K562 (cell line): ENCODE measurements at regions not wholly inside any gene's neighbourhood (a gene's known extent, or its start where the extent isn't known, plus 50 kb on each side); places are given as distances from the start of the nearest gene placed in this dataset.

Experiments used
- NR3C1 ChIP-seq: sonication (generic); formaldehyde crosslinking; IDR thresholded peaks from 2 replicates; pipeline ENCODE4 v1.8.1; 2022; ENCODE audit warnings: missing genetic modification reagents
- ZNF23 ChIP-seq: fragments of 250-450 bp; sonication (Bioruptor Pico); IDR thresholded peaks from 2 replicates; pipeline ENCODE4 v1.4.0; 2020; ENCODE audit warnings: mild to moderate bottlenecking
- TF ChIP-seq, protein P1 (sequence below), 2 experiments: fragments of 450-650 bp in 1 of 2; sonication (generic) in 1 of 2; formaldehyde crosslinking in 1 of 2; IDR thresholded peaks; 2 replicates each; pipeline versions ENCODE4 v1.7.1 to v1.9.0; 2016 to 2022; ENCODE audit warnings: inconsistent platforms in 1 of 2, mild to moderate bottlenecking in 1 of 2, missing genetic modification reagents in 1 of 2

DNA sequence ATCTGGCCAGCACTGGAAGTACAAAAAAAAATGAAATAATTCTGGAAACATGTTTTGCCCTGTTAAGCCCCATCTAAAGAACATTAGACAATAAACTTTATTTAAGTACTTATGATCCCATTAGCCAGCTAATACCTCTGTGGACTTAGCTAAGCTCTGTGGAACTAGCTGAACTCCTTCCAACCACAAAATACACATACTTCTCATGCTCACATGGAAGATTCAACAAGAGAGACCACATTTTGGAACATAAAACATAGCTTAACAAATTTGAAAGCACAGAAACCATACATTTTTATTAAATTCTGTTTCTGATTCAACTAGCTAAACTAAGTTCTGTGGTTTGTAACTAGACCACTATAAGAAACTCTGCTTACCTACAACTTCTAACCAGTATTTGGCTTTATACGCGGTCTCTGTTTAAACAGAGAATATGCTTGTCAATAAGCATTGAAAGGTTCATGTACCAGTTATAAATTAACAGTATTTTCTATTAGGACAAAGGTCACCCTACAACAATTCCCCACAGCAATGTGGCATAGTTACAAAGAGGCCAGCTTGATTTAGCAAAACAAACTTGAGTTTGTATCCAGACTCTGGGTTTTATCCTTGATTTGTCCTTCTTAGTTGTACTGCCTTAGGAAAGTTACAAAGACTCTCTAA lies 300.1 kb downstream of the C12orf50 start (continued):
- TF ChIP-seq, protein P1, sequence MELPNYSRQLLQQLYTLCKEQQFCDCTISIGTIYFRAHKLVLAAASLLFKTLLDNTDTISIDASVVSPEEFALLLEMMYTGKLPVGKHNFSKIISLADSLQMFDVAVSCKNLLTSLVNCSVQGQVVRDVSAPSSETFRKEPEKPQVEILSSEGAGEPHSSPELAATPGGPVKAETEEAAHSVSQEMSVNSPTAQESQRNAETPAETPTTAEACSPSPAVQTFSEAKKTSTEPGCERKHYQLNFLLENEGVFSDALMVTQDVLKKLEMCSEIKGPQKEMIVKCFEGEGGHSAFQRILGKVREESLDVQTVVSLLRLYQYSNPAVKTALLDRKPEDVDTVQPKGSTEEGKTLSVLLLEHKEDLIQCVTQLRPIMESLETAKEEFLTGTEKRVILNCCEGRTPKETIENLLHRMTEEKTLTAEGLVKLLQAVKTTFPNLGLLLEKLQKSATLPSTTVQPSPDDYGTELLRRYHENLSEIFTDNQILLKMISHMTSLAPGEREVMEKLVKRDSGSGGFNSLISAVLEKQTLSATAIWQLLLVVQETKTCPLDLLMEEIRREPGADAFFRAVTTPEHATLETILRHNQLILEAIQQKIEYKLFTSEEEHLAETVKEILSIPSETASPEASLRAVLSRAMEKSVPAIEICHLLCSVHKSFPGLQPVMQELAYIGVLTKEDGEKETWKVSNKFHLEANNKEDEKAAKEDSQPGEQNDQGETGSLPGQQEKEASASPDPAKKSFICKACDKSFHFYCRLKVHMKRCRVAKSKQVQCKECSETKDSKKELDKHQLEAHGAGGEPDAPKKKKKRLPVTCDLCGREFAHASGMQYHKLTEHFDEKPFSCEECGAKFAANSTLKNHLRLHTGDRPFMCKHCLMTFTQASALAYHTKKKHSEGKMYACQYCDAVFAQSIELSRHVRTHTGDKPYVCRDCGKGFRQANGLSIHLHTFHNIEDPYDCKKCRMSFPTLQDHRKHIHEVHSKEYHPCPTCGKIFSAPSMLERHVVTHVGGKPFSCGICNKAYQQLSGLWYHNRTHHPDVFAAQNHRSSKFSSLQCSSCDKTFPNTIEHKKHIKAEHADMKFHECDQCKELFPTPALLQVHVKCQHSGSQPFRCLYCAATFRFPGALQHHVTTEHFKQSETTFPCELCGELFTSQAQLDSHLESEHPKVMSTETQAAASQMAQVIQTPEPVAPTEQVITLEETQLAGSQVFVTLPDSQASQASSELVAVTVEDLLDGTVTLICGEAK (IDR thresholded peaks at IDR 0.05) = no peak
- TF ChIP-seq, protein P1 (CRISPR knock-in tag; IDR thresholded peaks at IDR 0.05) = no peak
- TF ChIP-seq NR3C1 (no peak), ZNF23 (no peak)
